CD4-positive, alpha-beta T cell (primary cell): ENCODE measurements at regions not wholly inside any gene's neighbourhood (a gene's known extent, or its start where the extent isn't known, plus 50 kb on each side); places are given as distances from the start of the nearest gene placed in this dataset.
"Not testable (repeated sequence)": the region's sequence is repeated elsewhere in the genome, so short reads cannot be mapped to it uniquely, and the experiment has no call there.

Experiments
- ATAC-seq: fragments of 200-7000 bp; cut with Tn5 transposase; one replicate; pipeline ENCODE4 v1.10.0; 2022; ENCODE audit warnings: mild to moderate bottlenecking; ENCODE audit not compliant: poor library complexity
- CTCF ChIA-PET: fragments of 350-600 bp; sonication (Branson Sonifier 250); formaldehyde crosslinking; loops from one replicate; lab custom pipeline; 2021; ENCODE audit warnings: antibody characterized with exemption, inconsistent platforms; lab: Charles Lee
- POLR2A ChIA-PET: fragments of 350-600 bp; sonication (Branson Sonifier 250); formaldehyde crosslinking; loops from one replicate; lab custom pipeline; 2021; ENCODE audit warnings: antibody characterized with exemption, inconsistent platforms; lab: Charles Lee
- DNase-seq, 14 experiments: peaks; one replicate each; pipeline ENCODE4 v3.0.0-alpha.2; 2013 to 2020; ENCODE audit warnings: mixed read lengths in 2 of 14
- H3K27ac ChIP-seq, 2 donors: one replicate each; pipeline versions ENCODE4 v1.5.1 to v1.7.0; 2013; ENCODE audit warnings: low read length in 2 of 2, low read depth in 1 of 2, mild to moderate bottlenecking in 1 of 2
- H3K27me3 ChIP-seq, 2 experiments: 1 replicate in 1 of 2; 2 replicates in 1 of 2; pipeline versions ENCODE4 v1.6.1 to v1.7.0; 2013; ENCODE audit warnings: low read length in 2 of 2, control low read depth in 1 of 2, mild to moderate bottlenecking in 1 of 2, moderate library complexity in 1 of 2; ENCODE audit not compliant: insufficient read depth in 2 of 2, control insufficient read depth in 1 of 2
- H3K36me3 ChIP-seq: one replicate; pipeline ENCODE4 v1.6.1; 2013; ENCODE audit warnings: low read length, control low read depth; ENCODE audit not compliant: insufficient read depth
- H3K4me1 ChIP-seq: one replicate; pipeline ENCODE4 v1.6.1; 2013; ENCODE audit warnings: low read length, control low read depth; ENCODE audit not compliant: insufficient read depth
- H3K4me3 ChIP-seq: one replicate; pipeline ENCODE4 v1.5.1; 2013; ENCODE audit warnings: mild to moderate bottlenecking, low read length, moderate library complexity
- H3K9me3 ChIP-seq, 2 experiments: 1 replicate in 1 of 2; 2 replicates in 1 of 2; pipeline versions ENCODE4 v1.6.1 to v1.7.0; 2013; ENCODE audit warnings: low read length in 2 of 2, mild to moderate bottlenecking in 2 of 2, control low read depth in 1 of 2, moderate library complexity in 1 of 2; ENCODE audit not compliant: control insufficient read depth in 1 of 2, insufficient read depth in 1 of 2
- H3K27ac Mint-ChIP-seq: one replicate; pipeline ENCODE4 v1.8.0; 2020; ENCODE audit warnings: mixed read lengths
- H3K27me3 Mint-ChIP-seq: one replicate; pipeline ENCODE4 v1.8.0; 2021; ENCODE audit warnings: mixed read lengths
- H3K36me3 Mint-ChIP-seq: one replicate; pipeline ENCODE4 v1.8.0; 2021; ENCODE audit warnings: low read depth, mixed read lengths
- H3K4me1 Mint-ChIP-seq: one replicate; pipeline ENCODE4 v1.8.0; 2021; ENCODE audit warnings: low read depth, mixed read lengths
- H3K4me3 Mint-ChIP-seq: one replicate; pipeline ENCODE4 v1.8.0; 2020; ENCODE audit warnings: mild to moderate bottlenecking, mixed read lengths
- H3K9me3 Mint-ChIP-seq: one replicate; pipeline ENCODE4 v1.8.0; 2020; ENCODE audit warnings: mixed read lengths
- intact Hi-C, 2 experiments: fragments of 100-400 bp; cut with DNase I in 1 of 2; cut with micrococcal nuclease in 1 of 2; formaldehyde crosslinking; loops; one replicate each; pipeline versions ENCODE4 v1.15.1 to v1.9.0; 2023 to 2025; cut with DNase I, micrococcal nuclease
- TF ChIP-seq, protein P1 (sequence below): fragments of 200-600 bp; IDR thresholded peaks from one replicate; pipeline ENCODE4 v1.8.0; 2022; ENCODE audit warnings: antibody characterized with exemption, mild to moderate bottlenecking

DNA sequence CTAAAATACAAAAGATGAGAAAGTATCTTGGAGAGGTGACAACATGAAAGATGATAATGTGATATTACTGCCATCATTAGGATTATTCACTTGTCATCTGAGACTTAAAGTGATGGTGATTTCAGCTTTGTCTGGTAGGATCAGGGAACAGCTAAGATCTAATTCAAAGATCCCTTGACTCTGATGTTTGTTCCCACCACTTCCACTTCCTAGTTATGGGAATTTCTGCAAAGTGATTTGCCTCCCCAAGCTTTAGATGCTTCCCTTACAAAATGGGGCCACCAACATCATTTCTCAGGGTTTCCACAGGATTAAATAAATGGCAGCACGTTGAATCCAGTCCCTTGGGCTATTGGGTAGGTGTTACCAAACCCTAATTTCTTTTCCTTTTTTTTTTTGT, 550.8 kb upstream of the CDH5 start:
- Mint-ChIP-seq H3K4me3 (no peak overlapping the region), H3K27ac (no peak overlapping the region), H3K4me1 (no peaks in the 10 kb centered on the region), H3K27me3 (peaks cover 5% of the 10 kb centered on the region), H3K36me3 (no peaks in the 10 kb centered on the region), H3K9me3 (no peaks in the 10 kb centered on the region)
- ChIA-PET CTCF (interaction anchor here (0.7 kb wide), 1 partner anchor 9 kb away, joined by 3 read pairs; no protein-coding TSS in a partner anchor), POLR2A (no interaction called here)
- no peak for DNase-seq
- intact Hi-C loops, result no loop called here
- TF ChIP-seq, protein P1, sequence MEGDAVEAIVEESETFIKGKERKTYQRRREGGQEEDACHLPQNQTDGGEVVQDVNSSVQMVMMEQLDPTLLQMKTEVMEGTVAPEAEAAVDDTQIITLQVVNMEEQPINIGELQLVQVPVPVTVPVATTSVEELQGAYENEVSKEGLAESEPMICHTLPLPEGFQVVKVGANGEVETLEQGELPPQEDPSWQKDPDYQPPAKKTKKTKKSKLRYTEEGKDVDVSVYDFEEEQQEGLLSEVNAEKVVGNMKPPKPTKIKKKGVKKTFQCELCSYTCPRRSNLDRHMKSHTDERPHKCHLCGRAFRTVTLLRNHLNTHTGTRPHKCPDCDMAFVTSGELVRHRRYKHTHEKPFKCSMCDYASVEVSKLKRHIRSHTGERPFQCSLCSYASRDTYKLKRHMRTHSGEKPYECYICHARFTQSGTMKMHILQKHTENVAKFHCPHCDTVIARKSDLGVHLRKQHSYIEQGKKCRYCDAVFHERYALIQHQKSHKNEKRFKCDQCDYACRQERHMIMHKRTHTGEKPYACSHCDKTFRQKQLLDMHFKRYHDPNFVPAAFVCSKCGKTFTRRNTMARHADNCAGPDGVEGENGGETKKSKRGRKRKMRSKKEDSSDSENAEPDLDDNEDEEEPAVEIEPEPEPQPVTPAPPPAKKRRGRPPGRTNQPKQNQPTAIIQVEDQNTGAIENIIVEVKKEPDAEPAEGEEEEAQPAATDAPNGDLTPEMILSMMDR, result no peak
- Histone ChIP-seq H3K27me3 (no peaks in the 10 kb centered on the region), H3K27ac (no peak overlapping the region), H3K4me1 (no peaks in the 10 kb centered on the region), H3K4me3 (no peak overlapping the region), H3K9me3 (no peaks in the 10 kb centered on the region), H3K36me3 (no peaks in the 10 kb centered on the region)
- no peak for ATAC-seq

DNA sequence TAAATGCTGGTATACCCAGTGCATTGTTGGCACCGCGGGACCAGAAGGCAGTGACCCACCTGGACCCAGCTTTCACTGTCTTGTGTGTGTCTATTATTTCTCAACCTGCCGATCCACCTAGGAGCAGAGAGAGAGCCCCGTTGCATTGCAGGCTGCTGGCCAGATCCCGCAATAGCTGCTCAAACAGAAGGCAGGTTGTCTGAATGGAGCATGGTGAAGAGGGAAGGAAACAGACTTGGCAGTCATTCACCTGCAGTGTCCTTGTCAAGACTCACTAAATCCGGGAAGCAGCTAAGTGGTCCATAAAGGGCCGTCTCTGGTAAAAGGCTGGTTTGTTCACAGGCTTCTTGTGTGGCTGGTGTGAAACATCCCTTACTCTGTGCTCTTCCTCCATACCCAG, 552.6 kb upstream of the CDH5 start:
- H3K36me3 Mint-ChIP-seq, H3K4me1 Mint-ChIP-seq, intact Hi-C loops, ATAC-seq, H3K27ac Mint-ChIP-seq, H3K4me3 ChIP-seq, H3K4me1 ChIP-seq, H3K9me3 Mint-ChIP-seq, H3K4me3 Mint-ChIP-seq, CTCF ChIA-PET, H3K27ac ChIP-seq, DNase-seq, H3K36me3 ChIP-seq, H3K9me3 ChIP-seq, H3K27me3 Mint-ChIP-seq, H3K27me3 ChIP-seq, POLR2A ChIA-PET: not testable (repeated sequence)

DNA sequence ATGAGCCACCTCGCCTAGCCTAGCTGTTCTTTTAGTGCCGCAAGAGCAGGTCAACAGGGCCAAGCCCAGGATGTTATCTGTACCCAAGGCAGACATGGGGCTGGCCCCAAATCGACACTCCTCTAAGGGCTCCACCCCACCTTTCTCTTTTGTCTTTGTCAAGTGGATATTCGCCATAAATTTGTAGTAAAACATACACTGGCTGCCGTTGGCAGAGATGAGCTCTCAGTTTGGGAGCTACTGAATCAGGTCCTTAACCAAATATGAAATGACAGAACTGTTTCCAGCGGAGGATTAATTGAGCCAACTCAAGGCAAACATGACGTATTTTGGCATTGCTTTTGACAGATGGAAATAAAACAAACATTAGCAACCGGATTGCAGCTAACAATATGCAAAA, 556.9 kb upstream of the CDH5 start:
- Mint-ChIP-seq H3K9me3 (no peaks in the 10 kb centered on the region), H3K27me3 (peaks cover 9% of the 10 kb centered on the region), H3K4me3 (no peak overlapping the region), H3K27ac (no peak overlapping the region), H3K36me3 (no peaks in the 10 kb centered on the region), H3K4me1 (no peaks in the 10 kb centered on the region)
- intact Hi-C loops, result no loop called here
- POLR2A ChIA-PET, result no interaction called here
- ATAC-seq (no peak), DNase-seq (no peak)
- H3K4me1 ChIP-seq, result no peaks in the 10 kb centered on the region
- CTCF ChIA-PET, result no interaction called here
- H3K27me3 ChIP-seq, result no peaks in the 10 kb centered on the region
- H3K4me3 ChIP-seq, result no peak overlapping the region
- no peaks in the 10 kb centered on the region for H3K9me3 ChIP-seq
- no peak overlapping the region for H3K27ac ChIP-seq
- no peaks in the 10 kb centered on the region for H3K36me3 ChIP-seq
- TF ChIP-seq, protein P1, result no peak

DNA sequence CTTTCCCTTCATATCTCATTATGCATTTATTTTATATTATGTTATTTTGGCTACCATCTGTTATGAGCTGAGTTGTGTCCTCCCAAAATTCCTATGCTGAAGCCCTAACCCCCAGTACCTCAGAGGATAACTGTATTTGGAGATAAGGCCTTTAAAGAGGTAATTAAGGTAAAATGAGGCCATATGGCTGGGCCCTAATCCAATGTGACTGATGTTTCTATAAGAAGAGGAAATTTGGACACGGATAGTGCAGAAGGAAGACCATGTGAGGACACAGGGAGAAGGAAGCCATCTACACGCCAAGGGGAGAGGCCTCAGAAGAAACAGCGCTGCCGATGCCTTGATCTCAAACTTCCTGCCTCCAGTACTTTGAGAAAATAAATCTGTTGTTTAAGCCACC, 557.7 kb upstream of the CDH5 start:
- H3K9me3 ChIP-seq, result no peaks in the 10 kb centered on the region
- H3K27ac ChIP-seq, result no peak overlapping the region
- no peak overlapping the region for H3K4me3 ChIP-seq
- H3K27ac Mint-ChIP-seq, result no peak overlapping the region
- H3K4me1 ChIP-seq, result no peaks in the 10 kb centered on the region
- TF ChIP-seq, protein P1, result no peak
- no peaks in the 10 kb centered on the region for H3K36me3 Mint-ChIP-seq
- H3K4me3 Mint-ChIP-seq, result no peak overlapping the region
- no peaks in the 10 kb centered on the region for H3K4me1 Mint-ChIP-seq
- intact Hi-C loops, result no loop called here
- H3K27me3 ChIP-seq, result no peaks in the 10 kb centered on the region
- ATAC-seq, result no peak
- no peaks in the 10 kb centered on the region for H3K36me3 ChIP-seq
- no peaks in the 10 kb centered on the region for H3K9me3 Mint-ChIP-seq
- peaks cover 9% of the 10 kb centered on the region for H3K27me3 Mint-ChIP-seq
- ChIA-PET CTCF (no interaction called here), POLR2A (no interaction called here)
- no peak for DNase-seq
